Colonic mucosa (tissue), 4 donors: ENCODE measurements at regions not wholly inside any gene's neighbourhood (a gene's known extent, or its start where the extent isn't known, plus 50 kb on each side); places are given as distances from the start of the nearest gene placed in this dataset.

Experiments used
- DNase-seq: peaks from one replicate; pipeline ENCODE4 v3.0.0-alpha.2; 2020
- H3K27ac ChIP-seq: fragments of 200-600 bp; one replicate; pipeline ENCODE4 v1.8.0; 2021
- H3K27me3 ChIP-seq: fragments of 200-600 bp; one replicate; pipeline ENCODE4 v1.8.0; 2021
- H3K36me3 ChIP-seq: fragments of 200-600 bp; one replicate; pipeline ENCODE4 v1.8.0; 2021
- H3K4me1 ChIP-seq: fragments of 200-600 bp; one replicate; pipeline ENCODE4 v1.8.0; 2021; ENCODE audit warnings: mild to moderate bottlenecking
- H3K4me3 ChIP-seq: fragments of 200-600 bp; one replicate; pipeline ENCODE4 v1.8.0; 2021
- H3K9ac ChIP-seq, 2 donors: one replicate each; pipeline ENCODE4 v1.7.0; 2013; ENCODE audit warnings: control low read depth in 2 of 2, low read depth in 2 of 2, low read length in 2 of 2
- H3K9me3 ChIP-seq: fragments of 200-600 bp; one replicate; pipeline ENCODE4 v1.8.0; 2021
- intact Hi-C: fragments of 100-400 bp; cut with DNase I; formaldehyde crosslinking; loops from one replicate; pipeline ENCODE4 v1.14.1; 2022
- TF ChIP-seq, protein P1 (sequence below): fragments of 200-600 bp; IDR thresholded peaks from one replicate; pipeline ENCODE4 v1.8.0; 2022; ENCODE audit warnings: antibody characterized with exemption, mild to moderate bottlenecking
- donor health status: healthy.
- donor health status: DM: no; HTN: no; CAD: no.
- donor health status: DM: no; HTN: no; CAD: no.

DNA sequence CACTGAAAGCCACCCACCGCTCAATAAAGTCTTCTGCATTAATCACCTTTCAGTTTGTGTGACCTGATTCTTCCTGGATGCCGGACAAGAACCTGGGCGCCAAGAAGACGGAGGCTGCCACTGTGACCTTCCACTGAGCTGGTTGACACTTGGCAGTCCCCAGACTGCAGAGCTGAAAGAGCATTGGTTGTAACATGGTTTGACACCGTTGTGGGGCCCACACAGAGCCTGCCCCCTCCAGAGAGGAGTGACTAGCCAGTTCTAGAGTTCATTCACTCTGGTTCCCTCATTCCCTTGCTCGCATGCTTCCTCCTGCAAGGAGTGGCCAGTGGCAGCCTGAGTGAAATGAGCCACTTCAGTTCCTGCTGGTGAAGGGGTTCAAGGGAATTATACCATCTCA lies 86.2 kb upstream of the ANXA1 start:
- no peaks in the 10 kb centered on the region for H3K36me3 ChIP-seq
- no peaks in the 10 kb centered on the region for H3K27me3 ChIP-seq
- no peaks in the 10 kb centered on the region for H3K4me1 ChIP-seq
- no peaks in the 10 kb centered on the region for H3K9me3 ChIP-seq
- intact Hi-C loops = no loop called here
- DNase-seq = no peak
- H3K27ac ChIP-seq = no peak overlapping the region
- TF ChIP-seq, protein P1, sequence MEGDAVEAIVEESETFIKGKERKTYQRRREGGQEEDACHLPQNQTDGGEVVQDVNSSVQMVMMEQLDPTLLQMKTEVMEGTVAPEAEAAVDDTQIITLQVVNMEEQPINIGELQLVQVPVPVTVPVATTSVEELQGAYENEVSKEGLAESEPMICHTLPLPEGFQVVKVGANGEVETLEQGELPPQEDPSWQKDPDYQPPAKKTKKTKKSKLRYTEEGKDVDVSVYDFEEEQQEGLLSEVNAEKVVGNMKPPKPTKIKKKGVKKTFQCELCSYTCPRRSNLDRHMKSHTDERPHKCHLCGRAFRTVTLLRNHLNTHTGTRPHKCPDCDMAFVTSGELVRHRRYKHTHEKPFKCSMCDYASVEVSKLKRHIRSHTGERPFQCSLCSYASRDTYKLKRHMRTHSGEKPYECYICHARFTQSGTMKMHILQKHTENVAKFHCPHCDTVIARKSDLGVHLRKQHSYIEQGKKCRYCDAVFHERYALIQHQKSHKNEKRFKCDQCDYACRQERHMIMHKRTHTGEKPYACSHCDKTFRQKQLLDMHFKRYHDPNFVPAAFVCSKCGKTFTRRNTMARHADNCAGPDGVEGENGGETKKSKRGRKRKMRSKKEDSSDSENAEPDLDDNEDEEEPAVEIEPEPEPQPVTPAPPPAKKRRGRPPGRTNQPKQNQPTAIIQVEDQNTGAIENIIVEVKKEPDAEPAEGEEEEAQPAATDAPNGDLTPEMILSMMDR = no peak
- no peak overlapping the region for H3K4me3 ChIP-seq
- no peak overlapping the region for H3K9ac ChIP-seq

DNA sequence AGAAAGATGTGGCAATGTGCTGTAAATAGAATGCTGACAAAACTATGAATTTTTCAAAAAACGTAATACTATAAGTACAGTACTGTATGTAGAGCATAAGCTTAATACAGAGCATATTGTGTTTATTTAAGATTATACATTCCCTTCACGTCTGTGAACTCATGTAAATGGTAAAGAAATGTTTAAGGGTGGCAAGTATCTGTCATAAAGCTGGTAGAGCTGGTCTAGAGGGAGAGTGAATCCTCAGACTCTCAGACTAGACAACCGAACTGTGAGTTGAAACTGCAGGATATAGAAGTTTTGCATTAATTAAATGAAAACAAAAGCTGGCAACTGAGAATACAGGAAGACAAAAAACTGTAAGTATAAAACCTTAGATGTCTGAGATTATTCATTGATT lies 87.3 kb upstream of the ANXA1 start:
- intact Hi-C loops = no loop called here
- no peak overlapping the region for H3K4me3 ChIP-seq
- H3K9me3 ChIP-seq = no peaks in the 10 kb centered on the region
- TF ChIP-seq, protein P1 = no peak
- DNase-seq = no peak
- H3K36me3 ChIP-seq = no peaks in the 10 kb centered on the region
- H3K27me3 ChIP-seq = no peaks in the 10 kb centered on the region
- no peak overlapping the region for H3K27ac ChIP-seq
- no peak overlapping the region for H3K9ac ChIP-seq
- no peaks in the 10 kb centered on the region for H3K4me1 ChIP-seq

DNA sequence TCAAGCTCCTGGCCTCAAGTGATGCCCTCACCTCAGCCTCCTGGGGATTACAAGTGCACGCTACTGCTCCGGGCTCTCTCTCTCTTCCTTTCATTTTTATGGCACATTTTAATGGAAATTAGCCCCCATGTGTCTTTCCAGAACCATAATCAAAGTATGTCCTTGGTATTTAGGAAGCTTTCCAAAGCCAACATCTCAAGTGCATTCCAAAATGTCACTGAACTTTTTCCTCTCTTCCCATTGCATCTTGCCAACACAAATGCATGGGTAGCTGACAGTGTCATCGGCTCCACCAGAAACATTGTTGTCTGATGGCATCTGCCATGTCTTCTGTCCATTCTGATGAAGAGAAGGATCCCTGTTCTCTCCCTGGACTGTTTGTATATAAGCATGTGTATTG lies 90.5 kb upstream of the ANXA1 start:
- Histone ChIP-seq H3K9me3 (no peaks in the 10 kb centered on the region), H3K4me1 (no peaks in the 10 kb centered on the region), H3K27me3 (no peaks in the 10 kb centered on the region), H3K9ac (no peak overlapping the region), H3K4me3 (no peak overlapping the region), H3K36me3 (no peaks in the 10 kb centered on the region), H3K27ac (no peak overlapping the region)
- TF ChIP-seq, protein P1 = no peak
- no peak for DNase-seq
- intact Hi-C loops = no loop called here

DNA sequence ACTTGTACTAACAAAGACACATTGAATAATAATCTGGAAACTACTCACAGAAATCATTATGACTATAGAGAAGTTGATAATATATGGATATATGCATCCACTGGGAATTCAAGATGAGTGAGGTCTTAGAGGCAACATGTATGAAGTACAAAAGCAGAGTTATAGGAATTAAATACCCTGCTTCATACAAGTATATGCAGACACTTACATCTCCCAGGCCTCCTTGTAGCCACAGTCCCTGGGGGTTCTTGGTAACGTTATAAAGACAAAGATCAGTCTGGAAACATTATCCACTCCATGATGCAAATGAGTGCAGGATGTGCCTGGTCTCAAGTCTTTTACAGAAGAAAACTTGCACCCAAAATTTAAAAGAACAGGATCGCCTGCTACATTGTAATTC lies 92.4 kb upstream of the ANXA1 start:
- H3K27me3 ChIP-seq = no peaks in the 10 kb centered on the region
- no peaks in the 10 kb centered on the region for H3K4me1 ChIP-seq
- TF ChIP-seq, protein P1 = no peak
- H3K36me3 ChIP-seq = no peaks in the 10 kb centered on the region
- H3K9me3 ChIP-seq = no peaks in the 10 kb centered on the region
- DNase-seq = no peak
- no peak overlapping the region for H3K27ac ChIP-seq
- H3K9ac ChIP-seq = no peak overlapping the region
- H3K4me3 ChIP-seq = no peak overlapping the region
- intact Hi-C loops = no loop called here

DNA sequence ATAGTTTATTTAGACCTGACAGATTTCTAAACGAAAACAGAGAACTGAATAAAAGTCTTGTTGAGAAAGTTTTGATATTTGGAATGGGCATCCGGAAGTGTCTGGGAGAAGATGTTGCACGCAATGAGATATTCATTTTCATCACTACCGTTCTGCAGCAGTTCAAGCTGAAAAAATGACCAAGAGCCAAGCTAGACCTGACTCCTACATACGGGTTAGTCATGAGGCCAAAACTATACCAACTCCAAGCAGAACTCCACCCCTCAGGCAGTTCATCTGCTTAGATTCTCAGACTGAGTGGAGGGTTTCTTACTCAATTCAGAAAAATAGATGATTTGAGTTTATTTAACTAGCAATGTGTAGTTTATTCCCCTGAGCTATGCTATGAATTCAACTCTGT lies 95.4 kb upstream of the ANXA1 start:
- Histone ChIP-seq H3K27ac (no peak overlapping the region), H3K36me3 (no peaks in the 10 kb centered on the region), H3K4me1 (no peaks in the 10 kb centered on the region), H3K9ac (no peak overlapping the region), H3K4me3 (no peak overlapping the region), H3K9me3 (no peaks in the 10 kb centered on the region), H3K27me3 (no peaks in the 10 kb centered on the region)
- no peak for DNase-seq
- intact Hi-C loops = no loop called here
- TF ChIP-seq, protein P1 = no peak

DNA sequence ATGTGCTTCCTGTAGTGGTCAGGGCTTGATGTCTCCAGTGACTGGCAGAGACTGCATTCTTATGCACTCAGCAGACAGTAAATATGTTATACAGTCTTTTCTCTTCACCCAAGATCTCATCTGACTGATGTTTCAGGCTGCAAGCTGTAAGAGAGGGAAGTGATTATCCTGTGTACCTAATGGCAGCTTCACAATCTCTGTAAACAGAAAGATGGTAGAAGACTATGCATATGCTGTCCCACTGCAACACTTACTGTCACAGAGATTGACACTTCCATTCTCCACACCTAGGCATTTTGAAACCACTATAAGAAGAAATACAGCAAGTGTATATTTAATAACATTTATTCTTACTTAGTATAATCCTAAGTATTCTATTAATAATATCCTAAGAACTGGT lies 97.6 kb upstream of the ANXA1 start:
- Histone ChIP-seq H3K4me3 (no peak overlapping the region), H3K27ac (no peak overlapping the region), H3K36me3 (no peaks in the 10 kb centered on the region), H3K4me1 (no peaks in the 10 kb centered on the region), H3K9me3 (no peaks in the 10 kb centered on the region), H3K27me3 (no peaks in the 10 kb centered on the region), H3K9ac (no peak overlapping the region)
- intact Hi-C loops = no loop called here
- DNase-seq = no peak
- TF ChIP-seq, protein P1 = no peak
